GM12878 (cell line): ENCODE measurements at regions not wholly inside any gene's neighbourhood (a gene's known extent, or its start where the extent isn't known, plus 50 kb on each side); places are given as distances from the start of the nearest gene placed in this dataset.

Source experiments
- ATAC-seq: fragments of 200-7000 bp; cut with Tn5 transposase; 3 replicates; pipeline ENCODE4 v1.9.1; 2020; ENCODE audit warnings: mild to moderate bottlenecking, moderate library complexity
- BruUV-seq: library from RNA; stranded (reverse); fragments of 400-500 nt; replicated peaks from 2 replicates; lab custom pipeline; 2021; lab: Mats Ljungman, UMichigan
- CTCF ChIA-PET: fragments of 300-600 bp; sonication (Branson Sonifier 250); formaldehyde crosslinking; extraction: SDS; loops from one replicate; lab custom pipeline; 2021; ENCODE audit warnings: inconsistent platforms; lab: Yijun Ruan, JAX
- POLR2A ChIA-PET: fragments of 350-600 bp; formaldehyde crosslinking; extraction: SDS; loops from one replicate; lab custom pipeline; 2021; ENCODE audit warnings: inconsistent platforms; lab: Charles Lee
- RAD21 ChIA-PET: fragments of 300-600 bp; sonication (Branson Sonifier 250); formaldehyde crosslinking; loops from one replicate; lab custom pipeline; 2023; ENCODE audit warnings: antibody characterized with exemption; ENCODE audit not compliant: unreplicated experiment; lab: Charles Lee
- SMC1A ChIA-PET: fragments of 300-600 bp; sonication (Branson Sonifier 250); formaldehyde crosslinking; loops from one replicate; lab custom pipeline; 2023; ENCODE audit not compliant: unreplicated experiment, uncharacterized antibody; lab: Charles Lee
- DNase-seq: peaks from one replicate; pipeline ENCODE4 v3.0.0-alpha.2; 2011; ENCODE audit warnings: low read depth, low spot score
- FAIRE-seq: peaks from 3 replicates; lab custom pipeline; 2011; peaks lifted over from hg19 to GRCh38; lab: Jason Lieb, UNC
- H2AFZ ChIP-seq: 2 replicates; pipeline ENCODE4 v1.6.0; 2011; ENCODE audit warnings: low read depth, low read length, control low read depth; ENCODE audit not compliant: control insufficient read depth
- H3K27ac ChIP-seq: 2 replicates; pipeline ENCODE4 v1.5.1; 2011; ENCODE audit warnings: control low read depth; ENCODE audit not compliant: control insufficient read depth, insufficient read depth
- H3K27me3 ChIP-seq, 2 experiments: replicated peaks in 1 of 2; 2 replicates each; pipeline versions ENCODE4 v1.6.0 to v1.6.1; 2011; ENCODE audit warnings: low read length in 1 of 2; ENCODE audit not compliant: control insufficient read depth in 2 of 2, insufficient read depth in 2 of 2
- H3K36me3 ChIP-seq, 2 experiments: 2 replicates each; pipeline ENCODE4 v1.5.1; 2011; ENCODE audit warnings: low read length in 1 of 2; ENCODE audit not compliant: control insufficient read depth in 2 of 2, insufficient read depth in 2 of 2
- H3K4me1 ChIP-seq: 2 replicates; pipeline ENCODE4 v1.6.1; 2011; ENCODE audit warnings: mild to moderate bottlenecking, low read length, moderate library complexity, mixed read lengths; ENCODE audit not compliant: control insufficient read depth, insufficient read depth
- H3K4me2 ChIP-seq: 2 replicates; pipeline ENCODE4 v1.6.0; 2011; ENCODE audit warnings: control low read depth; ENCODE audit not compliant: control insufficient read depth, insufficient read depth
- H3K4me3 ChIP-seq: fragments of 200-600 bp; sonication (generic); 2 replicates; pipeline ENCODE4 v1.5.1; 2016
- H3K79me2 ChIP-seq: 2 replicates; pipeline ENCODE4 v1.6.0; 2011; ENCODE audit warnings: low read length; ENCODE audit not compliant: control insufficient read depth, insufficient read depth
- H3K9ac ChIP-seq: 2 replicates; pipeline ENCODE4 v1.8.0; 2011; ENCODE audit warnings: low read length, control low read depth, mixed read lengths; ENCODE audit not compliant: control insufficient read depth, insufficient read depth
- H3K9me3 ChIP-seq: replicated peaks from 3 replicates; pipeline ENCODE4 v1.5.1; 2011; ENCODE audit warnings: mild to moderate bottlenecking, low read length; ENCODE audit not compliant: control insufficient read depth, insufficient read depth
- H4K20me1 ChIP-seq: 2 replicates; pipeline ENCODE4 v1.6.0; 2011; ENCODE audit not compliant: control insufficient read depth, insufficient read depth
- ATF7 ChIP-seq: fragments of 450-650 bp; IDR thresholded peaks from 2 replicates; pipeline ENCODE4 v1.6.1; 2016; ENCODE audit warnings: low read depth, mild to moderate bottlenecking
- BACH1 ChIP-seq: fragments of 450-650 bp; IDR thresholded peaks from 2 replicates; pipeline ENCODE4 v1.6.1; 2017; ENCODE audit warnings: mild to moderate bottlenecking, borderline replicate concordance
- BCL3 ChIP-seq: IDR thresholded peaks from 2 replicates; pipeline ENCODE4 v1.6.1; 2011; ENCODE audit warnings: borderline replicate concordance, low read depth, mild to moderate bottlenecking, moderate library complexity, low read length; ENCODE audit not compliant: insufficient read depth, poor library complexity, severe bottlenecking
- CBFB ChIP-seq: IDR thresholded peaks from 2 replicates; pipeline ENCODE4 v1.6.1; 2016; ENCODE audit warnings: antibody characterized with exemption, low read depth
- CHD2 ChIP-seq: IDR thresholded peaks from 2 replicates; pipeline ENCODE4 v1.6.1; 2011; ENCODE audit warnings: low read depth, low read length, improper control_type of control experiment, borderline replicate concordance
- CHD4 ChIP-seq: fragments of 200-600 bp; sonication (generic); IDR thresholded peaks from 2 replicates; pipeline ENCODE4 v1.6.1; 2016; ENCODE audit warnings: mild to moderate bottlenecking
- FOS ChIP-seq: IDR thresholded peaks from 3 replicates; pipeline ENCODE4 v1.6.1; 2011; ENCODE audit warnings: borderline replicate concordance; ENCODE audit not compliant: insufficient read length; ENCODE audit errors: extremely low read depth
- JUNB ChIP-seq: IDR thresholded peaks from 2 replicates; pipeline ENCODE4 v1.6.1; 2016; ENCODE audit warnings: antibody characterized with exemption, mild to moderate bottlenecking
- LARP7 ChIP-seq: fragments of 450-650 bp; IDR thresholded peaks from 2 replicates; pipeline ENCODE4 v1.6.1; 2017; ENCODE audit warnings: mild to moderate bottlenecking
- NFXL1 ChIP-seq: fragments of 450-650 bp; IDR thresholded peaks from 2 replicates; pipeline ENCODE4 v1.6.1; 2017; ENCODE audit warnings: antibody characterized with exemption, mild to moderate bottlenecking, borderline replicate concordance
- NR2F1 ChIP-seq: fragments of 450-650 bp; conservative IDR thresholded peaks from 2 replicates; pipeline ENCODE4 v1.6.1; 2017; ENCODE audit warnings: mild to moderate bottlenecking
- POLR2AphosphoS5 ChIP-seq: IDR thresholded peaks from 2 replicates; pipeline ENCODE4 v1.6.1; 2011; ENCODE audit warnings: mild to moderate bottlenecking, low read length, inconsistent platforms
- TCF3 ChIP-seq: IDR thresholded peaks from 2 replicates; pipeline ENCODE4 v1.6.1; 2012; ENCODE audit warnings: low read depth, mild to moderate bottlenecking, low read length, borderline replicate concordance; ENCODE audit not compliant: insufficient read depth
- ZBTB40 ChIP-seq: fragments of 450-650 bp; IDR thresholded peaks from 2 replicates; pipeline ENCODE4 v1.6.1; 2016; ENCODE audit warnings: mild to moderate bottlenecking, moderate library complexity, borderline replicate concordance
- ZSCAN29 ChIP-seq: fragments of 450-650 bp; IDR thresholded peaks from 2 replicates; pipeline ENCODE4 v1.6.1; 2017; ENCODE audit warnings: mild to moderate bottlenecking, moderate library complexity
- WGBS: methylation state at CpG from one replicate; pipeline ENCODE4 v1.1.6; 2016; ENCODE audit warnings: low lambda C conversion rate; ENCODE audit not compliant: insufficient replicate concordance, insufficient coverage; ENCODE audit errors: missing lambda C conversion rate; 5-methylcytosine and 5-hydroxymethylcytosine counted together
- in situ Hi-C: fragments of 300-500 bp; cut with MboI; formaldehyde crosslinking; loops from 9 replicates; pipeline ENCODE4 v1.14.3; 2018; ENCODE audit warnings: mixed read lengths
- intact Hi-C: fragments of 100-400 bp; cut with micrococcal nuclease; formaldehyde crosslinking; loops from one replicate; pipeline ENCODE4 v1.14.2; 2022; ENCODE audit not compliant: unreplicated experiment

GRCh38 chr20:39136798-39137197 lies 174.7 kb downstream of the DHX35 start:
- 10% methylated on average over 6 of the region's 6 CpGs for WGBS
- no peaks in the 10 kb centered on the region for H4K20me1 ChIP-seq
- no peak for FAIRE-seq
- BruUV-seq = no TSS peak
- CTCF ChIA-PET = no interaction called here
- no peak overlapping the region for H2AFZ ChIP-seq
- no peak for DNase-seq
- RAD21 ChIA-PET = no interaction called here
- no peaks in the 10 kb centered on the region for H3K79me2 ChIP-seq
- no peak overlapping the region for H3K9ac ChIP-seq
- intact Hi-C loops = loop anchor here (10.0 kb wide), 1 partner anchor 62 kb away; no protein-coding TSS in a partner anchor
- H3K9me3 ChIP-seq = no peaks in the 10 kb centered on the region
- no peaks in the 10 kb centered on the region for H3K4me1 ChIP-seq
- no peaks in the 10 kb centered on the region for H3K36me3 ChIP-seq
- no peak overlapping the region for H3K4me3 ChIP-seq
- H3K27ac ChIP-seq = no peak overlapping the region
- no peaks in the 10 kb centered on the region; a peak in 2 of 4 replicates for H3K27me3 ChIP-seq
- TF ChIP-seq ZSCAN29 (no peak), TCF3 (no peak), FOS (no peak), CHD2 (no peak), BACH1 (no peak)
- in situ Hi-C loops = no loop called here
- no peak overlapping the region for H3K4me2 ChIP-seq
- POLR2A ChIA-PET = no interaction called here
- no peak for ATAC-seq
- SMC1A ChIA-PET = no interaction called here

GRCh38 chr20:39135885-39136544 lies 173.9 kb downstream of the DHX35 start:
- no peaks in the 10 kb centered on the region for H3K36me3 ChIP-seq
- SMC1A ChIA-PET = no interaction called here
- no peak for TF ChIP-seq CHD4
- TF ChIP-seq JUNB = no peak
- TF ChIP-seq NR2F1 = no peak
- TF ChIP-seq ZBTB40 = no peak
- no peak for TF ChIP-seq NFXL1
- TF ChIP-seq POLR2AphosphoS5 = no peak
- TF ChIP-seq LARP7 = no peak
- no peak for TF ChIP-seq CBFB
- no peak for TF ChIP-seq ATF7
- peak; percentile 71 for TF ChIP-seq BCL3

More at GRCh38 chr20:39135885-39136544, 173.9 kb downstream of the DHX35 start:
- intact Hi-C loops = loop anchor here (10.0 kb wide), 1 partner anchor 61 kb away; no protein-coding TSS in a partner anchor
- in situ Hi-C loops = no loop called here
- Histone ChIP-seq H3K9me3 (no peaks in the 10 kb centered on the region), H4K20me1 (no peaks in the 10 kb centered on the region), H3K4me3 (no peak overlapping the region), H2AFZ (no peak overlapping the region), H3K4me2 (no peak overlapping the region), H3K79me2 (no peaks in the 10 kb centered on the region), H3K4me1 (no peaks in the 10 kb centered on the region), H3K27me3 (no peaks in the 10 kb centered on the region; a peak in 2 of 4 replicates), H3K27ac (no peak overlapping the region), H3K9ac (no peak overlapping the region)
- no TSS peak for BruUV-seq
- no peak for ATAC-seq
- FAIRE-seq = no peak
- ChIA-PET POLR2A (no interaction called here), RAD21 (no interaction called here), CTCF (interaction anchor here (1.1 kb wide), 1 partner anchor 18 kb away, joined by 3 read pairs; no protein-coding TSS in a partner anchor)
- no peak for DNase-seq
- WGBS = 55% methylated on average over 15 of the region's 15 CpGs
